NCI-H1436 (cell line): ENCODE measurements at regions not wholly inside any gene's neighbourhood (a gene's known extent, or its start where the extent isn't known, plus 50 kb on each side); places are given as distances from the start of the nearest gene placed in this dataset.
A peak's percentile ranks its signal among the peaks of the same experiment; 100 is the strongest.
"Not testable (repeated sequence)": the region's sequence is repeated elsewhere in the genome, so short reads cannot be mapped to it uniquely, and the experiment has no call there.

Source experiments
- DNase-seq: peaks from one replicate; lab custom pipeline; 2025; lab: John Stamatoyannopoulos, UW

DNA sequence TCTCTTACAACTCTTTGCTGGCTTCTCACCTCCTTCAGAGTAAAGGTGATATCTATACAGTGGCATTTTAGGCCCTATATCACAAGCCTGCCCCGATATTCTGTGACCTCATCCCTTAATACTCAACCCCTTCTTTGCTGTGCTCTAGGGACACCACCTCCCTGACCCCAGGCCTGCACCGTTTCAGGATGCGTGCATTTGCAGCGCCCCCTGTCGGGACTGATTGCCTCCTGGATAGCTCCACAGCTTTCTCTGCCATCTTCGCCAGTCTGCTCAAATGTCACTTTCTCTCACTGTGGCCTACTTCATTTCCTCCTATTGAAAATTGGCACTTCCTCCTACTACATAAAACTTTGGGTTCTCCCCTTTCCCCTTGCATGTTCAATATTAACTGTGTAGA is 289.6 kb downstream of the SOCS6 start:
- no peak for DNase-seq

DNA sequence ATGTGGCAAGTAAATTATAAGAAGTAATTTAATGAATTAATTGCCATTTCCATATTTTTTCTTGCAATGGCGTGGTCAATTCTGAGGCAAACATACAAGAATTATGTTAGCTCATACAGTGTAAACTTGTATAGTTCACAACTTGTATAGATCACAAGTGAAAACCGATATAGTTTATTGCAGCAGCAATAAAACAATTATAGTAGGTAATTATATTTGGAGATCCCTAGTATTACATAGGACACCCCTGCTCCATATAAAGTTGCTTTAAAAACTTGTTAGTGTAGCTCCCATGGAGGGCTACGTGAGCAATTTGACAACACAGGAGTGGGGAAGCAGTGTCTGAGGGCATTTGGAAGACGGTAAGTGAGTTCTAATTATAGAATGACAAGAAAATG is 288.2 kb downstream of the SOCS6 start:
- DNase-seq: no peak

DNA sequence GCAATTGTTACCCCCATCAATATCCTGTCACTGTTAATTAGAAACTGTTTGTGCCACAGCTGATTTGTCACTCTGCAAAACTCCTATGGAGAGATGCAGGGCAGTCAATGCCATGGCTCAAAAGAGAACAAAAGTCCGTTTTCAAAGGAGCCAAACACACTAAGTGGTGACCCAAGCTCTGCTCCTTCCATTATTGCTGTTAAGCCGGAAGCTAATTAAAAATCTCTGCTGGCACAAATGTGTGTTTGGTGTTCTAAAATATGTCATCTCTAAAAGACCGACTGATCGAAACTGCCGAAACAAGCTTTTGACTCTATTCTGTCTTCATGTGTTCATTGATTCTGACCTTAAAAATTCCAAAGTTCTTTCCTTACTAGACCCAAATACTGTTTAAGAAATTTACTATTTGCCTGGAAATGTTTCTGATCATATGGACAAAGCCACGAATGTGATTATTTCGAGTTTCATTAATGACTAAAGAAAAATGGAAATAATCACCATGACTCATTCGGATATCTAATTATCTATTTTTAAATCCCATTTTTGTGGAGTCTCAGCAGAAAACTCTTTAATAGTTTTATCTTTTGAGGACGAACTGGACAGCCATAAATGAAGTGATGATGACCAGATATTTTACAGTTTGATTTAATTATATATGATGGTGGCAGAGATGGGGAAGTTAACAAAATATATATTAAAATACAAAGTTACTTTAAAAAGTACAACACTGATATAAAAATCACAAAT is 287.6 kb downstream of the SOCS6 start:
- DNase-seq: no peak

DNA sequence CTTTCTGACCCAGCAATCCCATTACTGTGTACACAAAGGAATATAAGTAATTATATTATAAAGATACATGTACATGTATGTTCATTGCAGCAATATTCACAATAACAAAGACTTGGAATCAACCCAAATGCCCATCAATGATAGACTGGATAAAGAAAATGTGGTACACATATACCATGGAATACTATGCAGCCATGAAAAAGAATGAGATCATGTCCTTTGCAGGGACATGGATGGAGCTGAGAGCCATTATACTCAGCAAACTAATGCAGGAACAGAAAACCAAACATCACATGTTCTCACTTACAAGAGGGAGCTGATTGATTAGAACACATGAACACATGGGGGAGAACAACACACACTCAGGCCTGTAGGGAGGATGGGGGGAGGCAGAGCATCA is 286.1 kb downstream of the SOCS6 start:
- DNase-seq: not testable (repeated sequence)

DNA sequence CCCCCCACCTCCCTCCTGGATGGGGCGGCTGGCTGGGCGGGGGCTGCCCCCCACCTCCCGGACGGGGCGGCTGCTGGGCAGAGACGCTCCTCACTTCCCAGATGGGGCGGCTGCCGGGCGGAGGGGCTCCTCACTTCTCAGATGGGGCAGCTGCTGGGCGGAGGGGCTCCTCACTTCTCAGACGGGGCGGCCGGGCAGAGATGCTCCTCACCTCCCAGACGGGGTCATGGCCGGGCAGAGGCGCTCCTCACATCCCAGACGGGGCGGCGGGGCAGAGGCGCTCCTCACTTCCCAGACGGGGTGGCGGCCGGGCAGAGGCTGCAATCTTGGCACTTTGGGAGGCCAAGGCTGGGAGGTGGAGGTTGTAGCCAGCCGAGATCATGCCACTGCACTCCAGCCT is 280.8 kb downstream of the SOCS6 start:
- DNase-seq: not testable (repeated sequence)

DNA sequence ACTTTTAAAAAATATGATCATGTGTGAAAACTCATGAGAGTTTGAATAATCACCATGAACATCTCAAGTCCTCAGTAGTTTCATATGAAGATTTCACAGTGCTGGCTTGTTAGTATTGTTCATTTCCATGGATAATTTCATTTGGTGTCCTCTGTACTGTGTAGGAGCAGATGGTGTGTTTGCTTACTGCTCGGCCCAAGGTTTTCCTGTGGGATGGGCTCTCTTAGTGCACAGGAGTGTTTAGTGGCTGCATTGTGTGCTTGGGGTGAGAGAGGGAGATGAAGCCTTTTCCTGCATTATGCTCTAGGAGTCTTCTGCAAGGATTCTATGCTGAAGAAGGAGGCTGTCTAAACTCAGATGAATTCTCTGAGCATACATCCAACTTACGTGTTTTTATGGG is 270.6 kb downstream of the SOCS6 start:
- no peak for DNase-seq

DNA sequence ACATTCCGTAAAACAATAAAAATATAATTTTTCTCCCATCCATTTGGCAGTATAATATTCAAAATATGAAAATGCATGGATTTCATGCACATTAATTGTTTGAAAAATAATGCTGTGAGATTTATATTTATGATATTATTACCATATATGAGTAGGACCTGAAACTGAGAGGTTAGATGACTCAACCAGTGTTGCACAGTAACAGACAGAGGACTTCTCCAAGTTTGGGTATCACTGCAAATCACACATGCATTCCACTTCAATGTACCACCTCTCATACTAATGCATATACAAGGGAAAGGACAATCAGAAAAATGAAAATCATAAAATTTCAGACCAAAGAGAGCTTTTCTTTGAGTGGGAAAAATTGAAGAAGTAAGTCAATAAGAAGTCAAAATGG is 269.5 kb downstream of the SOCS6 start:
- no peak for DNase-seq

DNA sequence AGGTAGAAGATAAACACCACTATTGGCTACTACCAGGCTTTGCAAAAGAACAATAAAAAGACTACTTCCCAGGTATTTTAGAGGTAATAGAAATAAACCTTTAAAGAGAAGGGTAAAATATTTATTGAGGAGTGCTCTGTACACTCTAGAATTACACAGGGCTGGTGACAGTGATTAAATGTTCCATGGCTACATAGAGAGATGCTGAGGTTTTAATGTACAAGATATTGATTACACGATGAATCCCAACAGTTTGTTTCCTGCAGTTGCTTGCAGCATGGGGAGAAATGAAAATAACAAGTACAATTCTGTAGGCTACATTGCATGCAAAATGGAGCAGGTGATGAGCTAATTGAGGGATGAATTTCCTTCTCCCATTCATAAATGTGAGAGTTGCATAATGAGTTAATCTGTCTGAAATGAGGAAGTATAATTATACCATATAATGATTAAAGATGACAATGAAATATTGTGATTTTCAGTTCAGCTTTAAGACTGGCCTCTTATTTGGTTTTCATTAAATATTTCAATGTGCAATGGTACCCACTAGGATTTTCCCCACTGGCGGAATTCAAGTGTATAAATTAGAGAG is 266.1 kb downstream of the SOCS6 start:
- peak; percentile 19 for DNase-seq

DNA sequence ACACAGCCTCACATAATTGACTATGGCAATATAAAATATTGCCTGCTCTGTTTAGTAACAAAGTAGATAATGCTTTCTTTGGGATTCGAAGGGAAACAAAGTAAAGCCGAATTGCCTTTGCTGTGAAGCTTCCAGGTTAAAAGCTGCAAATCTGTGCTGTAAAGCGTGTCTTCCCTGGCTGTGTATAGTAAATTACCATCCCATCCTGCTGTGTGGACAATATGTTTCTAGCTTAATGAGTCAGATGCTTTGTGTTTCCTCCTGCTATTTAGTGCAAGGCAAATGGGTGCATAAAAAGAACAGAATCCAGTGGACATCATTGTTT is 265.1 kb downstream of the SOCS6 start:
- peak; percentile 2 for DNase-seq

DNA sequence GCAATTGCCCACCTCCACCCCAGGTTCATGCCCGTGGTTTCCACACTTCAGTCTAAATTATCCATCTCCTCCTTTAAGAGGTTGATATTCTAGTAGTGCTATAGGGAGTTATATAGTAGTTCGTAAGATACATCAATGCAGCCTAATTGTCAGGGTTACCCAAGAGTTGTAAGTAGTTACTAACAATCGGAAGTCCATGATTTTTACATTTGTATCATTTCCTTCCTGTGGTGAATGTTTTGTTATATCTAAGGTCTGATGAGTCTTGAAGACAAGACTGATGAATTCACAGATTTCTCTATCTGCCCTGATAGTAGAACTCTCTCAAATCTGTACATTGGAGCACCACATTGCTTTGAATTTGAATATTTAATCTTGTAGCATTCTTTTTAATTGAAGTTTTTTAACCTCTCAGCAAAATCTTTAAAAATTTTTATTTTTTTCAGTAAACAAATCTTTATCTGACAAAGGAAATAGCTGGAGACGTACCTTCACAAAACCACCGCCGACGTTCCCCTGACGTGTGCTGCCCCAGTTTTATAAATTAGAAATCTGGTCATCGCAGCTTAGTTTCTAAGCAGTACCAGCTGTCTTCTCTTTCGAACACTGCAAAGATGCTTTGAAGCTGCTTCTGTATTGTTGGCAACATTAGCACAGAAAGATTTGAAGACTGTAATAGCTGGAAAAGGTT is 264.5 kb downstream of the SOCS6 start:
- no peak for DNase-seq

DNA sequence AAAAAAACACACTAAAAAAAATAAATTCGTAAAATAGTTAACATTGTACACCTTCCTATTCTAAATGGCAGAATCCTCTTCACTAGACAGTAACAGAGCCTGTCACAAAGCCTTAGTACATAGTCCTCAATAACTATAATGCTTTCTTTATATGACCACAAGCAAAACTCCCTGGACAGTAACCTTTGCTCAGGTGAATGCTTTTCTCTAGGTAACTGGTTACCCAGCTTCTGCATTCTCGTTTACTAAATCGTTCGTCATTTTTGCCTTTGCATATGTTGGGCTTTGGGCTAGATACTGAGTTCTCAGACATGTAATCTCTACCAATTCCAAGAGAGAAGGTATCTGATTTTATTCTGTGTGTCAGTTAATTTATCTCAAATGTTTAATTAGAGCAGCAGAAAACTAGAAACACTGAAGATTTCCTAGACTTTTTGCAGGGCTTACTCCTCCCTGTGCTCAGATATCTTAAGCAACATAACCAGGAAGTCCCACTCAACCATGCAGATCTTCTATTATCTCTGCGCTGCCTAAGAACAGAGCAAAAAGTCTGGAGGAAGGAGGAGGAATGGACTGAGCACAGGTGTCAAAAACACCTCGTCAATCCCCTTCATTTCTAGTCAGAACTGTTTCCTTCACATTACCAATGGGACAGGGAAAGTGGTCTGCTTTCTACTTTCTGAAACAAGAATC is 247.7 kb downstream of the SOCS6 start:
- no peak for DNase-seq

DNA sequence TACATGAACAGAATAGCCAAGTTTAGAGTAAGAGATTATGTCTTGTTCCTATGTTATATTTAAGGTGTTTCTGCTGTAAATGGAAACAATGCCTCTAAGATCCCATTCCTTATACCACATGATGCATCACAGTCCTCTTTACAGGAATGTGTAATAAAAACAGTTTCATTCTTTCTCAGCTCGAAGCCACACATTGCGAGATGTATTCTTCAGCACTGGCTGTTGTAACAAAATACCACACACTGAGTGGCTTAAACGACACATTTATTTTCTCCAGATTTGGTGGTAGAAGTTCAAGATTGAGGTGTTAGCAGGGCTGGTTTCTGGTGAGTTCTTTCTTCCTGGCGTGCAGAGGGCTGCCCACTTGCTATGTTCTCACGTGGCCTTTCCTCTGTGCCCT is 246.2 kb downstream of the SOCS6 start:
- DNase-seq: no peak

DNA sequence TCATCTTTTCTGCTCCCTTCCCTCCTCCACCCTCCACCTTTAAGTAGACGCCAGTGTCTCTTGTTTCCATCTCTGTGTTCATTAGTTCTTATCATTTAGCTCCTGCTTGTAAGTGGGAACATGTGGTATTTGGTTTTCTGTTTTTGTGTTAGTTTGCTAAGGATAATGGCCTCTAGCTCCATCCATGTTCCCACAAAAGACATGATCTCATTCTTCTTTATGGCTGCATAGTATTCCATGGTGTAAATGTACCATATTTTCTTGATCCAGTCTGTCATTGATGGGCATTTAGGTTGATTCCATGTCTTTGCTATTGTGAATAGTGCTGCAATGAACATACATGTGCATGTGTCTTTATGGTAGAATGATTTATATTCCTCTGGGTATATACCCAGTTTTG is 236.5 kb downstream of the SOCS6 start:
- DNase-seq: not testable (repeated sequence)

DNA sequence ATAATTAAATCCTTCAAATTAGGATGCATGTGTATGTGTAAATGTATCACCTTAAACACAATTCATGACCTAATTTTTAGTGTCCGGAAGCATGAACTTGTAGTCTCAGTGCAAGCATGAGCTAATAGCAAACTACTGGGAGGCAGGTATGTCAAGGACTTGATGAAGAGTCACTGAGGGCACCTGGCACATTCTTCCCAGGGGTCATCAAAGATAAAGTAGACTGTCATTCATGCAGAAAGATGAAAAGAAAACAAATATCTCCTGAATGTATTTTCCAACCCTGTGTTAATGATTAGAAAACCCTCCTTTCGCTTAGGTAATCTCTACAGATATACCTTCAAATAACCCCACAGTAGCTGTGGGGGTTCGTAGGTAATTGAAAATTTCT is 234.9 kb downstream of the SOCS6 start:
- no peak for DNase-seq

DNA sequence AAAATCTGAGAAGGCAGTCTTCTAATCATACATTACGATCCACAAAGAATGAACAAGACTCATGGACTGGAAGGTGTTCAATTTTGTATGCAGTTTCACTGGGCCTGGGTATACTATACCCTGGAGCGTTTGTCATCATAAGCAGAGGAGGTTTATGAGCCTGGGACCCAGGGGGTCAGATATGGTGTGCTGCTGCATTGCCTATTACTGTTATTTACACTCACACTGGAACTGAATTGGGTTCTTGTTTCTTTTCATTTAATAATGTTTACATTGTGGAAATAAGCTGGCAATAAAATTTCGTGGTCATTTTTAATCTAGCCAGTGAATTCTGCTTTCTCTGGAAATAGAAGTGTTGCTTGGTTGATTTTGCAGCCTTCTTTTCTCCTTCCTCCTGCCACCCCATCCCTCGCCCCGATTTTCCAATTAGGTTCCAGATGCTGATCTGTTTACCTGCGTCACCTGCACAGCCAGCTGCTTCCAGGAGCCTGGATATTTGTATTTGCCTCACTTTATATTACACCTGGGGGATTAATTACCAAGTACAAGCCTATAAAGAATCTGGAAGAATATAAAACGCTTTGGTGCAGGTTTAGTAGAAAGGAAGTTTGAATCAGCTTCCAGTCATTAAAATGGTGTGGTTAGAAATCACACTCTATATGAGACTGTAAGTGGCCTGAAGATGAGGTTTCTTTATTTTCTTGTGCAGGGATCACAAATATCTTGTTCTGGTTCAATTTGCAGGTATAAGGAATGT is 234.4 kb downstream of the SOCS6 start:
- peak; percentile 0 for DNase-seq

DNA sequence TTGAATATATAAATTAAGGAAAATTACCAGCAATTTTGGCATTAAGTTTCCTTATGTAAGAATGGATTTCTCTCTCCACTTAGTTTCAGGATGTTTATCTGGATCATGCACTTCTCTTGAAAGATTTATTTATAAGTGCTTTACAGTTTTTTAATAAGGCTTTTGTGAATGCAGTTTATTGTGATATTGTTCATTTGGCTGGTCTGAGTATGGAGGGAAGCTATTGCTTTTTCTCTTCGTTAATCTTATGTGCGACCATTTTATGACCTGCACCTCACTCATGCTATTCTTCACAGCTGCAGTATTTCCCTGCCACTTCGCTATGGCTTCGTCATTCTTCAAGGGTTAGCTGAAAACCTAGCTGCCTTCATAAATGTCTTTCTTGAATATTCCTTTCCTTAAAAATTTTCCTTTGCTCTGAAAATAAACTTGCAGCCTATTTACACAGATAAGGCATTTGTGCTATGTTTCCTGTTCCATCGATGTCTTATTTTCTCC is 233.4 kb downstream of the SOCS6 start:
- DNase-seq: no peak

DNA sequence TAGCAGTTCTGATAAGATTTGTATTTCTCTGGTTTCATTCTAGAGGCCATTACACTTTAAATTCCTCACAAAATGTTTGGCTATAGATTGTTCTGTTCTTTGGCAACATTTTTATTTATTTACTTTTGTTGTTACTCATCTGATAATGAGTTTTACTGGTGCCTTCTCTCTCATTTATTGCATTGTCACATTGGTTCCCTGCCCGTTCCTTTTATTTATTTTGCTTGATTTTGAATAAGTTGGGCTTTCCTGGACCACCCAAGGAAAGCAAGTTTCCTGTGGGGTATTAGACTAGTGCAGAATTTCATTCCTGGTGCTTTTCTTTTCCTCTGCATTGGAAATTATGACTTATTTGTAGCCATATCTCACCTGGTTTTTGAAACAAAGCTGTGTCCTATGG is 232.0 kb downstream of the SOCS6 start:
- DNase-seq: no peak

DNA sequence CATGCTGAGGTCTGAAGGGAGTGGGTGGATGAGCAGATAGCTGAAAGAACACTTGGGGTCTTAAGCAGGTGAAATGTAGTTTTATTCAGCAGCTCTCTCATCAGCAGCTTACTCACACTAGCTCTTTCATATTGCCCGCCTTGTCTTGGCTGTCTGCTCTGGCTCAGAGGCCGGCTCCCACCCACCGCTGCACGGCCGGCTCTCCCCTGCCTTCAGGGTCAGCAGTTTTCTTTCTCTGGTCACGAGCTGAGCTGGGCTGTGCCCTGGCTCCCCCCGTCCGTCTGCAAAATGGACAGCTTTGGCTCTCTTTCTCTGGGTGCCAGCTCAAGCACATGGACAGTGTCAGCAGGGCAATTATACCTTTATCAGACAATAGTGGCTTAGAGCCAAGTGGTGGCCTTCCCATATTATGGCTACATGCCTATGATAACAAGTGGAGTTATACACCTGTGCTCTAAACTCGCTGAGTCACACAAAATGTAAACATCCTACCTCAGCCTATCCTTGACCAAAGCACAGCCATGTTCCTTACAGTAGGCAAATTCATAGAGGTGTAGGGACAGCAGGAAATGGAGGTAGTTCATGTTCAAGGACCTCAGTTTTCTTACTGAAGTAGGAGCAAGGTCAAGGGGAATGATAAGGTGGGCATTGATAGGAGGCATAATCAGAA is 224.8 kb downstream of the SOCS6 start:
- no peak for DNase-seq

DNA sequence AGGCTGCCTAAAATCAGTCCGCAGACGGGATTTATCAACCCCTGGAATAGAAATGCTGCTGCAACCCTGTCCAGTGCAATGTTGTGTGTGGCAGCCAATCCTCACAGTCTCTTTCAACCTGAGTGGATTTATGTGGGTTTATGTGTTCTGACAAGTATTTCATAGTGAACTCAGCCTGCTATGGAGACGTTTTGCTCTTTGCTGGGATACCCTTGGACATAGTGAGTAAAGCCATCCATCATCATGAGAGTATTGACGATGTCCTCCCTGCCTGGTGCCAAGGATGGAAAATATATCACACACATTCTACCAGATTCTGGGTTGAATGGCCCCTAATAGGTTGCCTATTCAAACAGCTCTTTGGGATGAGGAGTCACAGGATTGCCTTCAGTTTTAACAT is 219.1 kb downstream of the SOCS6 start:
- DNase-seq: no peak

DNA sequence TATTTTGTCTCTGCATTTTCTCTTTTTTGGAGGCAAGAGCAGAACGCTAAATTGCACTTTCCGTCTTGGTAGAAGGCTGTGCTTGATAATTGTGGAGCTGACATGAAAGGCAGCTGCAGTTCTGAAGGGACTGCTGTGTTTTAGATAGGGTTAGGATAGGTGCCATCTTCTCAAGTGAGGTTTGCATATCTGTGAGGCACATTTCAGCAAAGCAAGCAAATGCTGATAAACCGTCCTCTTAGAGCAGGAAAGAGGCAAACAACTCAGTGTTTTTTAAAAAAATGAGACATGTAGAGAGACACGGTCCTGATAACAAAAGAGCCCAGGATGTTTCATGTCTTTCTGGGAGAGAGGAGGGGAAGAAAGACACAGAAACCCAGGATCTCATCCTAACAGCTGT is 217.7 kb downstream of the SOCS6 start:
- DNase-seq: no peak

DNA sequence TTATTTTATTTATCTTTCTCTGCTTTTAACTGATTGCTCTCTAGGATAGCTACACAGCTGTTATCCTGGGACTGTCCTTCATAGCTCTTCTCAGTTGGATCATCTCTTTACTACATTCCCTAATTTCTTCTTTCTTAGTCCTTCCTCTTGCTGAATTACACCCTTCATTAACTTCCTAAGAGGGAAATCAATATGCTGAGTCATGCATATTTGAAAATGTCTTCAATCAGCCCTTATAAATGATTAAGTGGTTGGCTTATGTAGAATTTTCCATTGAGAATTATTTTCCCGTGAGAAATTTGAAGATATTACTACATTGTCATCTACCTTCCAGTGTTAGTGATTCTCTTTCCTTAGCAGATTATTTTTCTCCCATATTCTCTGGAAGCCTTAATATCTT is 214.2 kb downstream of the SOCS6 start:
- DNase-seq: no peak

DNA sequence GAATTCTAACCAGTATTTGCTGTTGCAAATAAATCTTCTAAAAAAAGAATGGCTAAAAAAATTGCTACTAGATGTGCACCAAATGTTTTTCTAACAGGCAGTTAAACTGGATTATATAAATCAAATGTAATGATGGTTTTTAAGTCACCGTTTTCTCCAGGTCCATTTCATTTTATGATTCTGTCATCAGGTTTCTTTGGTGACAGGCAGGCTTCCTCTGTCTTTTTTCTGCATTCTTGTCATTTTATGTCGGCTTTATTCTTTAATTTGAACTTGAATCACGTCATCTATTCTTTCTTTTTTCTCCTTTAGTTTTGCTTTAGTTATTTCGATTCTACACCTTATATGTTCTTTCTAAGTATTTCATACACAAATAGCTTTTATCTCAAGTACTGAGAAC is 212.5 kb downstream of the SOCS6 start:
- no peak for DNase-seq
